ENCODE measurements at regions not wholly inside any gene's neighbourhood (a gene's known extent, or its start where the extent isn't known, plus 50 kb on each side); places are given as distances from the start of the nearest gene placed in this dataset.
"Not testable (repeated sequence)": the region's sequence is repeated elsewhere in the genome, so short reads cannot be mapped to it uniquely, and the experiment has no call there.

- no peak for DNase-seq
Observed at GRCh38 chr14:43535231-43535838, 971.7 kb downstream of the FSCB start.

- DNase-seq: no peak
Observed at GRCh38 chr14:43532825-43533416, 974.2 kb downstream of the FSCB start.

- no peak for DNase-seq
Observed at GRCh38 chr14:43528321-43528720, 978.8 kb downstream of the FSCB start.

DNA sequence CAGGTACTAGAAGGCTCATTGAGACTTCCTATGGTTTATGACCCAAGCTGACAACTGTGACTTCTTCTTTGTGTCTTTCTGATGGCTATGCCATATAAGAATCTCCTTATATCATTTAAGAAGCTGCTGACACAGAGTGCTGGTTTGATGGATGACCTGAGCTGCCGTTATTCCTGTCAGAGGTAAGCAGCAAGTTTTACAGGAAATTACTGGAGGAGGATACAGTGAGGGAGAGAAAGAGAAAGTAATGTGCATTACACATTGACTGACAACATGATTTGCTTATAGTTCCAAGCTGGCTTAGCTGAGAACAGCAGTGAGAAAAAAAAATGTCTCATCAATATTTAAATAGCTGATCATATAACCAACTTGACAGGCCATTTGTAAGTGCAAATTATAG, 981.4 kb downstream of the FSCB start:
- DNase-seq: no peak

DNA sequence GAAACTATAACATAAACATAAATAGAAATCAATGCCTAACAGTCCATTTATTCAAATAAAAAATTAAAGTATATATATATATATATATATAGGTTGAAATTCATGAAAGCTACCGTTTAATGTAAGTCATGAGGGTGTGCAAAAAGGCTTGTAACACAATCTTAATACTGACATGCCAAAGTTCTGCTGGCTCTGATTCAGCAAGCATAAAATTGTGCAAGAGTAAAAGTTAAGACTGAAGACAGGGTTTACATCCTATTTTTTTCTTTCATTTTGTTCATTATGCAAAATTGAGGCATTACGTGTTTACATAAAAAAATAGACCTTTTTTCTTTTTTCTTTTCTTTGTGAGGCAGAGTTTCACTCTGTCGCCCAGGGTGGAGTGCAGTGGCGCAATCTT, 984.2 kb downstream of the FSCB start:
- DNase-seq: no peak

DNA sequence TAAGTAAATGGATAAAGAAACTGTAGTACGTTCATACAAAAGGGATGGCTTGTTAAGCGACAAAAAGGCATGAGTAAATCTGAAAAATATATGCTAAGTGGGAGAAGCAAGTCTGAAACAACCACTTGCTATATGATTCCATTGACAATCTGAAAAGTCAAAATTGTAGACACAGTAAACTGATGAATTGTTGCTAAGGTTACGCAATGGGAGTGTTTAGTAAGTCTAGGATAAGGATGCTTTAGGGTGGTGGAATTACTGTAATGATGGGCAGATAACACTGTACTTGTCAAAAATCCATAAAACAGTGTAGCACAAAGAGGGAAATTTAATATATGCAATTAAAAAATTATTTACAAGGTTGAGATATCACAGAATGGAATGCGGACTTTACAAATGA, 984.9 kb downstream of the FSCB start:
- no peak for DNase-seq

DNA sequence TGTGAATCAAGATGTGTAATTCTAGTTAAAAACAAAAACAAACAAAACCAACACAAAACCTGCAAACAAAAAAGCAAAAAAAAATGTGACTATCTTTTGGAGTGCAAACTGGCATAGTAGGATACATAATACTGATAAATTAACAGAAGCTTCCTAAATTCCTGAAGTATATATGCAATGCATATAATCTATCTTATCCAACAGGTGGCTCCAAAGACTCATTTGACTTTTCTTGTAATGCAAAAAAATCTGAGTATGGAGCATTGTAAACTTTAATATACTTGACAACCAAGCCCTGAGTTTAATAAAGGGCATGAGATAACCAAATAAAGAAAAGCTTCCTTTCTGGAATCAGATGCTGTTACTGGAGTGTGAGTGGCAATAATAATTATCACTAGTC, 1003.6 kb downstream of the FSCB start:
- DNase-seq: no peak

DNA sequence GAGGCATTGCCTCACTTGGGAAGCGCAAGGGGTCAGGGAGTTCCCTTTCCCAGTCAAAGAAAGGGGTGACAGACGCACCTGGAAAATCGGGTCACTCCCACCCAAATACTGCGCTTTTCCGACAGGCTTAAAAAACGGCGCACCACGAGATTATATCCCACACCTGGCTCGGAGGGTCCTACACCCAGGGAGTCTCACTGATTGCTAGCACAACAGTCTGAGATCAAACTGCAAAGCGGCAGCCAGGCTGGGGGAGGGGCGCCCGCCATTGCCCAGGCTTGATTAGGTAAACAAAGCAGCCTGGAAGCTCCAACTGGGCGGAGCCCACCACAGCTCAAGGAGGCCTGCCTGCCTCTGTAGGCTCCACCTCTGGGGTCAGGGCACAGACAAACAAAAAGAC, 1014.7 kb downstream of the FSCB start:
- not testable (repeated sequence) for DNase-seq

DNA sequence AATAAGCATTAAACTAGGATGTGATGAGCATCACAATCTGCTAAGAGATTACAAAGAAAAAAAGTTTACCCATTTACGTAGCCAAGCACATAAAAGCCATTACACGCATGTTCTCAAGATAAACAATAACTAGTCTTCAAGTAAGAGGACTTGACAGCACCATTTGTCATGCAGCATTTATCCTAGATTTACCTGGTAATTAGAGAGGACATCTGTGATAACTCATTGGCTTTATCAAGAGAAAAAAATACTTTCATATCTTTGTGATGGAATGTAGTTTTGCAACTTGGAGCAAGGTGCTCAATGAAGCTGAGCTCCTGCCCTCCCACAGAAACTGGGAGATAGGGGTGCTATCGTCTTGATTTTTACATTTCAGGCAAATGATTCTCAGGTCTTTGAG, 1023.7 kb downstream of the FSCB start:
- DNase-seq: no peak

GRCh38 chr14:43481864-43482263, 1025.2 kb downstream of the FSCB start:
- no peak for DNase-seq

DNA sequence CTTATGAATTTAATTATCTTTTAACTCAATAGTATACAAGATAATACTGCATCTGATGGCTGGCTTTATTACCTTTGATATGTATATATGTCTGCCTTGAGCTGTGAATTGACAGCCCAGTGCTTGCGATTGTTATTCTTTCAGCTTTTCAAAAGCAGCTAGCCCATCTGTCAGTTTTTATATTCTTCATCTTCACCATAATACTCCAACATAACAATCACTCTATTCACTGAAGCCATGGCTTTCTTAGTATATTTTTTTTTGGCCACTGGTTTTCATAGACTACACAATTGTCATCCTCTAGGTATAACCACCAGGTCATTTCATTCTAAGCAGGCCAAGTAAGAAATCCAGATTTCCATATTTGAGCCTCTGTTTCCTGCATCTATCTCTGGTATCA, 1026.1 kb downstream of the FSCB start:
- DNase-seq: no peak

DNA sequence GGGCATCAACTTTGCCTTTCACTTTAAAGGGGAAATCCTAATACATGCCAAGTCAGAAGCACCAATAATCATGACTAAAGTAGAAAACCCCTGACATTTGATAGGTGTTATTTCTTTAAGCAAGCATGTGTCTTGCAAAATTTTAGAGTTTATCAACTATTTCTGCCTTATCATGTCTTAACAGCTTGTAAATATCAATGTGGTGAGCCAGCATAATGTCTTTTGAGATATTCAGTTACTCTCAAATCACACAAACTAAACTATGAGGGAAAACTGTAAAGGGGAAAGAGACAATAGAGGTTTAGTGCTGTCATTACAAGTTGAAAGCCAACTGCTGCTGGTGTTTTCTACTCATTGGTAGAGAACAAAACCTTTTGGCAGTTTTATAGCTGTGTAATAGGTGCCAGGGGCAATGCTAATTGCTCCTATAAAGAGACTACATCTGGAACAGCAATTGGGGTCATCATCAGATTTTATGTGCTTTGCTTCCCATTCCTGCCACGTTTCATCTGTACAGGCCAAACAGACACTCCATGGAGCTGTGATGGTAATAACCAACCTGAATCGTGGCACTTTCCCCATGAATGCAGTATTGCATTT, 1027.4 kb downstream of the FSCB start:
- DNase-seq: no peak

GRCh38 chr14:43476822-43477221, 1030.3 kb downstream of the FSCB start:
- no peak for DNase-seq

- no peak for DNase-seq
Observed at GRCh38 chr14:43475757-43476156, 1031.3 kb downstream of the FSCB start.

DNA sequence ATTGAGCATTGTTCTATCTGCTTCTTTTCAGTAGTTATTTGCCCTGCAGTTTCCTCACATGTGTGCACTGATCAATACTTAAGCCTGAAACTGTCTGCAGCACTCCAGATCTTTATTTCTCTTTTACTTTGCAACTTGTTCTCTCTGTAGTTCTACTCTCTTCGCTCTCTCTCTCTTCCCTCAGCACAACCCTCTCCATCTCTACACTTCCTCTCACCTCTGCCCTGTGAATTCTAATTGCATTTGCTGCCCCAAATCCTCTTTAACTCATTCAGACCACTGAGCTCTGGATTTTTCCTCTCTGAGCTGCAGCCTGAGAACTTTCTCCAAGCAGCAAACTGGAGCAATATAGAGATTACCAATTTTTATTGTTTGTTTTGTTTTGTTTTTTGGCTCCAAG, 1035.5 kb downstream of the FSCB start:
- no peak for DNase-seq

DNA sequence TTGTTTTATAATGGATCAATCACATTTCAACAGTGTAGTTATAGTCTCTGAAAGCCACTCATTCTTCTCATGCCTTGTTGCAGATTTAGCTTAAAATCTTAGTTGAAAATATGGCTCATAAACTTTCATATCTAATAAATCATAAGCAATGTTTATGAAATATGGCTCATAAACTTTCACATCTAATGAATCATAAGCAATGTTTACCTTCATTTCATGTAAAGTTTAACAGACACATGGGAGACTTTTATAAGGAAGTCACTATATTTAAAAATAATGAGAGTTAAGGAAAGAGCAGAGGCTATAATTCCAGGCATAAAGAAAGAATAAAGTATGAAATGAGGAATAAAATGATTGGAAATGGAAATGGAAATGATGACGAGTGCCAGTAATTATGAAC, 1042.1 kb downstream of the FSCB start:
- DNase-seq: no peak

- DNase-seq: no peak
Observed at GRCh38 chr14:43449291-43449690, 1057.8 kb downstream of the FSCB start.

- DNase-seq: no peak
Observed at GRCh38 chr14:43438056-43438455, 1069.0 kb downstream of the FSCB start.

GRCh38 chr14:43418324-43418723, 1088.8 kb downstream of the FSCB start:
- DNase-seq: no peak

- DNase-seq: no peak
Observed at GRCh38 chr14:43413084-43413483, 1094.0 kb downstream of the FSCB start.

GRCh38 chr14:43411841-43412240, 1095.2 kb downstream of the FSCB start:
- DNase-seq: no peak

DNA sequence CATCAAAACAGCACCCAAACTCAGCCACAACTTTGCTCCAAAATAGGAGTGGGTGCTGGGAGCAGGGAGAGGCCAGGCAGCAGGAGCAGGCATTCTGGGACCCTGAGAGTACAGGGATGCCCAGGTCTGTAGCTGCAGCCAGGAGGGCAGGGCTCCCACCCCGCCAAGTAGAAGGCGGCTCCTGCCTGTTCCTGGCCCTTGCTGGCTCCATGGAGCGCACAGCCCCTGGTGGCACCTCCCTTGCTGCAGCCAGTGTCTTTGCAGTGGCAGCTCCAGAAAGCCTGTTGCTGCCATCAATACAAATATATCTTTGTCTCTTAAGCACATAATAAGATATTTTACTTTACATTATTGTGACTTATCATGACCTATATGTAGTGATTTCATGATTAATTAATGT, 1096.5 kb downstream of the FSCB start:
- no peak for DNase-seq

DNA sequence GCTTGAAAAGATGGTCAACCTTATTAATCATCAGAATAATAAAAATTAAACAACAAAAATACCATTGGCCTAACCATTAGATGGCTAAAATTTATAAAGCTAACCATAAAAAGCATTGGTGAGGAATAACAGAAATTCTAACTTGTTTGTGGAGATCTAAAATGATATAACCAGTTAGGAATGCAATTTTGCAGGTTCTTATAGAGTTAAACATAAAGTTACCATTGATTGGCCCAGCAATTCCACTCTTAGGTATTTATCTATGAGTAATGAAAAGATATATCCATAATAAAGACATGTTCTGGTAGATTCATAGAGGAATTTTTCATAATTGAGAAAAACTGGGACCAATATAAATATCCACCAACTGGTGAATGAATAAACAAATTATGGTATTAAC, 1098.6 kb downstream of the FSCB start:
- DNase-seq: no peak

DNA sequence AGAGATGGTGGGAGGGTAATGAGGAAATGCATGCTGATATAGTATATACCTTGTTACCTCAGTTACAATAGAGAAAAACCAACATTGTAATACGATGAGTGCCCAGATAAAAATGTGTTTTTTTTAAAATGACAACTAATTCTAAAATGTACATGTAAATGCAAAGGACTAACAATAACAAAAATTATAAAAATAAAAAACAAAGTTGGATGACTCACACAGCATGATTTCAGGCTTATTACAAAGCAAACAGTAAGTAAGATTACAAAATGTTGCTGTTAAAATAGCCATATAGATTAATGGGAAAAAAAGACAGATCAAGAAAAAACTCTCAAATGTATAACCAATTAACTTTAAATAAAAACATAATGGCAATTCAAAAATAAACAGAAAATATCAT, 1099.4 kb downstream of the FSCB start:
- no peak for DNase-seq

Measured in right kidney (tissue), 1 donor.